ES-I3 (cell line): ENCODE measurements at regions not wholly inside any gene's neighbourhood (a gene's known extent, or its start where the extent isn't known, plus 50 kb on each side); places are given as distances from the start of the nearest gene placed in this dataset.
"Not testable (repeated sequence)": the region's sequence is repeated elsewhere in the genome, so short reads cannot be mapped to it uniquely, and the experiment has no call there.

Experiments
- H3K36me3 ChIP-seq: 2 replicates; pipeline ENCODE4 v1.6.1; 2013; ENCODE audit warnings: mild to moderate bottlenecking, low read length, control low read depth, moderate library complexity; ENCODE audit not compliant: insufficient read depth
- H3K4me1 ChIP-seq: 2 replicates; pipeline ENCODE4 v1.6.1; 2013; ENCODE audit warnings: mild to moderate bottlenecking, control low read depth, low read length; ENCODE audit not compliant: insufficient read depth
- H3K9ac ChIP-seq: 2 replicates; pipeline ENCODE4 v1.6.1; 2013; ENCODE audit warnings: low read depth, mild to moderate bottlenecking, low read length, moderate library complexity
- H3K9me3 ChIP-seq: 2 replicates; pipeline ENCODE4 v1.6.1; 2013; ENCODE audit warnings: mild to moderate bottlenecking, low read length, moderate library complexity; ENCODE audit not compliant: control insufficient read depth, insufficient read depth

- not testable (repeated sequence) for H3K9me3 ChIP-seq, H3K4me1 ChIP-seq, H3K9ac ChIP-seq, H3K36me3 ChIP-seq
Measured at GRCh38 chr1:47602491-47602890, 164.6 kb downstream of the FOXD2 start.

GRCh38 chr1:47604869-47605268 lies 167.0 kb downstream of the FOXD2 start:
- not testable (repeated sequence) for H3K9me3 ChIP-seq, H3K9ac ChIP-seq, H3K4me1 ChIP-seq, H3K36me3 ChIP-seq

GRCh38 chr1:47608296-47608875 lies 170.5 kb downstream of the FOXD2 start:
- Histone ChIP-seq H3K4me1 (no peaks in the 10 kb centered on the region), H3K9me3 (peaks cover 5% of the 10 kb centered on the region), H3K9ac (no peak overlapping the region), H3K36me3 (no peaks in the 10 kb centered on the region)

GRCh38 chr1:47611992-47612391 lies 174.1 kb downstream of the FOXD2 start:
- Histone ChIP-seq H3K9me3 (peaks cover 5% of the 10 kb centered on the region), H3K9ac (no peak overlapping the region), H3K36me3 (no peaks in the 10 kb centered on the region), H3K4me1 (no peaks in the 10 kb centered on the region)

GRCh38 chr1:47612819-47613218 lies 175.0 kb downstream of the FOXD2 start:
- H3K4me1 ChIP-seq = no peaks in the 10 kb centered on the region
- no peaks in the 10 kb centered on the region for H3K36me3 ChIP-seq
- peaks cover 5% of the 10 kb centered on the region for H3K9me3 ChIP-seq
- H3K9ac ChIP-seq = no peak overlapping the region

GRCh38 chr1:47616036-47616435 lies 178.2 kb downstream of the FOXD2 start:
- Histone ChIP-seq H3K4me1 (0 out of 2 replicates have a peak, but pooled peaks cover 4% of the 10 kb centered on the region), H3K9me3 (no peaks in the 10 kb centered on the region), H3K9ac (no peak overlapping the region)

GRCh38 chr1:47616906-47617305 lies 179.1 kb downstream of the FOXD2 start:
- Histone ChIP-seq H3K36me3 (no peaks in the 10 kb centered on the region), H3K4me1 (0 out of 2 replicates have a peak, but pooled peaks cover 4% of the 10 kb centered on the region), H3K9ac (no peak overlapping the region), H3K9me3 (no peaks in the 10 kb centered on the region)

More at GRCh38 chr1:47616036-47616435, 178.2 kb downstream of the FOXD2 start:
- no peaks in the 10 kb centered on the region for H3K36me3 ChIP-seq

GRCh38 chr1:47617381-47618221 lies 179.8 kb downstream of the FOXD2 start:
- H3K4me1 ChIP-seq = 0 out of 2 replicates have a peak, but pooled peaks cover 4% of the 10 kb centered on the region

GRCh38 chr1:47618222-47618720 lies 180.4 kb downstream of the FOXD2 start:
- H3K9ac ChIP-seq = no peak overlapping the region
- H3K36me3 ChIP-seq = no peaks in the 10 kb centered on the region
- H3K4me1 ChIP-seq = 0 out of 2 replicates have a peak, but pooled peaks cover 4% of the 10 kb centered on the region
- no peaks in the 10 kb centered on the region for H3K9me3 ChIP-seq

More at GRCh38 chr1:47617381-47618221, 179.8 kb downstream of the FOXD2 start:
- no peaks in the 10 kb centered on the region for H3K9me3 ChIP-seq
- no peak overlapping the region for H3K9ac ChIP-seq
- no peaks in the 10 kb centered on the region for H3K36me3 ChIP-seq

GRCh38 chr1:47618830-47619229 lies 181.0 kb downstream of the FOXD2 start:
- Histone ChIP-seq H3K9ac (no peak overlapping the region), H3K36me3 (no peaks in the 10 kb centered on the region), H3K4me1 (0 out of 2 replicates have a peak, but pooled peaks cover 4% of the 10 kb centered on the region), H3K9me3 (no peaks in the 10 kb centered on the region)

- no peaks in the 10 kb centered on the region for H3K9me3 ChIP-seq
- H3K9ac ChIP-seq = no peak overlapping the region
- no peaks in the 10 kb centered on the region for H3K36me3 ChIP-seq
Measured at GRCh38 chr1:47621483-47621882, 183.6 kb downstream of the FOXD2 start.

GRCh38 chr1:47621977-47622376 lies 184.1 kb downstream of the FOXD2 start:
- no peaks in the 10 kb centered on the region for H3K36me3 ChIP-seq
- 0 out of 2 replicates have a peak, but pooled peaks cover 4% of the 10 kb centered on the region for H3K4me1 ChIP-seq
- H3K9ac ChIP-seq = no peak overlapping the region
- H3K9me3 ChIP-seq = no peaks in the 10 kb centered on the region

More at GRCh38 chr1:47621483-47621882, 183.6 kb downstream of the FOXD2 start:
- H3K4me1 ChIP-seq = 0 out of 2 replicates have a peak, but pooled peaks cover 4% of the 10 kb centered on the region

- no peak overlapping the region for H3K9ac ChIP-seq
- no peaks in the 10 kb centered on the region for H3K36me3 ChIP-seq
- 0 out of 2 replicates have a peak, but pooled peaks cover 4% of the 10 kb centered on the region for H3K4me1 ChIP-seq
- no peaks in the 10 kb centered on the region for H3K9me3 ChIP-seq
Measured at GRCh38 chr1:47622776-47623556, 185.1 kb downstream of the FOXD2 start.

GRCh38 chr1:47623557-47623940 lies 185.7 kb downstream of the FOXD2 start:
- no peak overlapping the region for H3K9ac ChIP-seq
- H3K4me1 ChIP-seq = 0 out of 2 replicates have a peak, but pooled peaks cover 4% of the 10 kb centered on the region
- no peaks in the 10 kb centered on the region for H3K9me3 ChIP-seq
- H3K36me3 ChIP-seq = no peaks in the 10 kb centered on the region
